Body of pancreas (tissue), 4 donors: ENCODE measurements at regions not wholly inside any gene's neighbourhood (a gene's known extent, or its start where the extent isn't known, plus 50 kb on each side); places are given as distances from the start of the nearest gene placed in this dataset.

ENCODE experiments used
- POLR2A ChIP-seq, 3 donors: fragments of 450-650 bp; IDR thresholded peaks; one replicate each; pipeline ENCODE4 v1.6.1; 2016; ENCODE audit warnings: antibody characterized with exemption in 3 of 3, mild to moderate bottlenecking in 2 of 3
- TF ChIP-seq, protein P1 (sequence below), 7 experiments: fragments of 450-650 bp in 4 of 7; fragments of 200-600 bp in 3 of 7; sonication (generic) in 3 of 7; IDR thresholded peaks; one replicate each; pipeline ENCODE4 v1.5.1; 2016 to 2019; ENCODE audit warnings: antibody characterized with exemption in 7 of 7

DNA sequence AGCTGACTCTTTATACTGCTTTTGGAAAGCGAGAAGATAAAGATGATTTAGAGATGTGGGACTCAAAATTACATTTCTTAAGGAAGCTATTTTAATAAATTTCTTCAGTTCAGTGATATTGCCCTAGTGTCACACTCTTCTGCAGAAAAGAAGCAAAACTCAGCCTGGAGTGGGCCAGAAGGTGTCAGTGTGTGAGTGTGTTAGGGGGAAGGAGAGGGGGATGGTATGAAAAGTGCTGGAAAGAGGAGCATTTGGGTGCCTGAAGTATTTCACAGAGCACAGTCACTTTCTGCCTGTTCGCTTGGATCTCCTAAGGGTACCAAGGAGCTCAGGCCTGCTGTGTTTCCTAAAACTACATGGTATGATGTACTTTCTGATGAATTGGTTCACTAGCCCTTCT, 84.5 kb upstream of the FRY start:
- TF ChIP-seq, protein P1, sequence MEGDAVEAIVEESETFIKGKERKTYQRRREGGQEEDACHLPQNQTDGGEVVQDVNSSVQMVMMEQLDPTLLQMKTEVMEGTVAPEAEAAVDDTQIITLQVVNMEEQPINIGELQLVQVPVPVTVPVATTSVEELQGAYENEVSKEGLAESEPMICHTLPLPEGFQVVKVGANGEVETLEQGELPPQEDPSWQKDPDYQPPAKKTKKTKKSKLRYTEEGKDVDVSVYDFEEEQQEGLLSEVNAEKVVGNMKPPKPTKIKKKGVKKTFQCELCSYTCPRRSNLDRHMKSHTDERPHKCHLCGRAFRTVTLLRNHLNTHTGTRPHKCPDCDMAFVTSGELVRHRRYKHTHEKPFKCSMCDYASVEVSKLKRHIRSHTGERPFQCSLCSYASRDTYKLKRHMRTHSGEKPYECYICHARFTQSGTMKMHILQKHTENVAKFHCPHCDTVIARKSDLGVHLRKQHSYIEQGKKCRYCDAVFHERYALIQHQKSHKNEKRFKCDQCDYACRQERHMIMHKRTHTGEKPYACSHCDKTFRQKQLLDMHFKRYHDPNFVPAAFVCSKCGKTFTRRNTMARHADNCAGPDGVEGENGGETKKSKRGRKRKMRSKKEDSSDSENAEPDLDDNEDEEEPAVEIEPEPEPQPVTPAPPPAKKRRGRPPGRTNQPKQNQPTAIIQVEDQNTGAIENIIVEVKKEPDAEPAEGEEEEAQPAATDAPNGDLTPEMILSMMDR (IDR thresholded peaks at IDR 0.05): peak in 4 of 7 experiments; percentile 25 to 47 (median 32)
- no peak for TF ChIP-seq POLR2A (IDR thresholded peaks at IDR 0.05)
